T-helper 2 cell treated with Interferon-gamma antibody and Interleukin-4, amounts not matched to agents 5 μg/mL and 100 μg/mL, for 36 hours (primary cell): ENCODE measurements at regions not wholly inside any gene's neighbourhood (a gene's known extent, or its start where the extent isn't known, plus 50 kb on each side); places are given as distances from the start of the nearest gene placed in this dataset.

Experiments used
- DNase-seq: peaks from one replicate; pipeline ENCODE4 v3.0.0; 2021; ENCODE audit warnings: low spot score
- H3K27ac Mint-ChIP-seq: one replicate; pipeline ENCODE4 v1.8.0; 2021; ENCODE audit warnings: mild to moderate bottlenecking, mixed read lengths
- H3K27me3 Mint-ChIP-seq: one replicate; pipeline ENCODE4 v1.8.0; 2021; ENCODE audit warnings: low read depth, mixed read lengths
- H3K36me3 Mint-ChIP-seq: one replicate; pipeline ENCODE4 v1.8.0; 2021; ENCODE audit warnings: low read depth, mixed read lengths
- H3K4me1 Mint-ChIP-seq: one replicate; pipeline ENCODE4 v1.8.0; 2021; ENCODE audit warnings: low read depth, mixed read lengths
- H3K4me3 Mint-ChIP-seq: one replicate; pipeline ENCODE4 v1.8.0; 2022; ENCODE audit warnings: mild to moderate bottlenecking, moderate library complexity, mixed read lengths
- H3K9me3 Mint-ChIP-seq: one replicate; pipeline ENCODE4 v1.8.0; 2021; ENCODE audit warnings: mixed read lengths

GRCh38 chr3:30945291-30945690, 50.8 kb upstream of the GADL1 start:
- Mint-ChIP-seq H3K27ac (no peak overlapping the region), H3K27me3 (no peaks in the 10 kb centered on the region), H3K4me3 (no peak overlapping the region), H3K4me1 (peaks cover 2% of the 10 kb centered on the region), H3K36me3 (no peaks in the 10 kb centered on the region), H3K9me3 (peaks cover 2% of the 10 kb centered on the region)
- DNase-seq, result no peak

GRCh38 chr3:30948426-30948825, 54.0 kb upstream of the GADL1 start:
- H3K4me3 Mint-ChIP-seq, result no peak overlapping the region
- H3K27me3 Mint-ChIP-seq, result no peaks in the 10 kb centered on the region
- no peak overlapping the region for H3K27ac Mint-ChIP-seq
- H3K4me1 Mint-ChIP-seq, result no peaks in the 10 kb centered on the region
- no peak for DNase-seq
- H3K36me3 Mint-ChIP-seq, result no peaks in the 10 kb centered on the region
- H3K9me3 Mint-ChIP-seq, result no peaks in the 10 kb centered on the region

- Mint-ChIP-seq H3K27ac (no peak overlapping the region), H3K4me1 (no peaks in the 10 kb centered on the region), H3K4me3 (no peak overlapping the region), H3K9me3 (no peaks in the 10 kb centered on the region), H3K27me3 (no peaks in the 10 kb centered on the region), H3K36me3 (no peaks in the 10 kb centered on the region)
- no peak for DNase-seq
Measured at GRCh38 chr3:30951826-30952225, 57.4 kb upstream of the GADL1 start.

GRCh38 chr3:30952786-30953185, 58.3 kb upstream of the GADL1 start:
- Mint-ChIP-seq H3K27me3 (no peaks in the 10 kb centered on the region), H3K4me3 (no peak overlapping the region), H3K27ac (no peak overlapping the region)

GRCh38 chr3:30954426-30954825, 60.0 kb upstream of the GADL1 start:
- H3K9me3 Mint-ChIP-seq, result peaks cover 7% of the 10 kb centered on the region
- no peaks in the 10 kb centered on the region for H3K4me1 Mint-ChIP-seq
- no peaks in the 10 kb centered on the region for H3K27me3 Mint-ChIP-seq
- DNase-seq, result no peak
- no peaks in the 10 kb centered on the region for H3K36me3 Mint-ChIP-seq
- no peak overlapping the region for H3K4me3 Mint-ChIP-seq
- H3K27ac Mint-ChIP-seq, result no peak overlapping the region

More at GRCh38 chr3:30952786-30953185, 58.3 kb upstream of the GADL1 start:
- DNase-seq, result no peak
- H3K9me3 Mint-ChIP-seq, result no peaks in the 10 kb centered on the region
- H3K36me3 Mint-ChIP-seq, result no peaks in the 10 kb centered on the region
- no peaks in the 10 kb centered on the region for H3K4me1 Mint-ChIP-seq

- H3K9me3 Mint-ChIP-seq, result peaks cover 11% of the 10 kb centered on the region
- H3K27ac Mint-ChIP-seq, result no peak overlapping the region
- DNase-seq, result no peak
Measured at GRCh38 chr3:30962084-30962483, 67.6 kb upstream of the GADL1 start.

GRCh38 chr3:30962493-30962892, 68.0 kb upstream of the GADL1 start:
- peaks cover 11% of the 10 kb centered on the region for H3K9me3 Mint-ChIP-seq
- H3K27me3 Mint-ChIP-seq, result peaks cover 5% of the 10 kb centered on the region
- no peak for DNase-seq
- H3K4me1 Mint-ChIP-seq, result peaks cover 15% of the 10 kb centered on the region
- no peaks in the 10 kb centered on the region for H3K36me3 Mint-ChIP-seq
- no peak overlapping the region for H3K4me3 Mint-ChIP-seq
- H3K27ac Mint-ChIP-seq, result no peak overlapping the region

More at GRCh38 chr3:30962084-30962483, 67.6 kb upstream of the GADL1 start:
- Mint-ChIP-seq H3K36me3 (no peaks in the 10 kb centered on the region), H3K27me3 (peaks cover 2% of the 10 kb centered on the region), H3K4me3 (no peak overlapping the region), H3K4me1 (peaks cover 15% of the 10 kb centered on the region)

GRCh38 chr3:30963223-30963722, 68.8 kb upstream of the GADL1 start:
- Mint-ChIP-seq H3K27ac (no peak overlapping the region), H3K4me1 (peaks cover 15% of the 10 kb centered on the region), H3K27me3 (peaks cover 8% of the 10 kb centered on the region), H3K4me3 (no peak overlapping the region), H3K9me3 (peaks cover 9% of the 10 kb centered on the region), H3K36me3 (no peaks in the 10 kb centered on the region)
- no peak for DNase-seq

- Mint-ChIP-seq H3K27me3 (peaks cover 8% of the 10 kb centered on the region), H3K9me3 (peaks cover 4% of the 10 kb centered on the region), H3K36me3 (no peaks in the 10 kb centered on the region), H3K4me1 (peaks cover 15% of the 10 kb centered on the region), H3K4me3 (no peak overlapping the region), H3K27ac (no peak overlapping the region)
- peak; percentile 9 for DNase-seq
Measured at GRCh38 chr3:30964612-30965011, 70.2 kb upstream of the GADL1 start.

- Mint-ChIP-seq H3K4me1 (peaks cover 15% of the 10 kb centered on the region), H3K9me3 (no peaks in the 10 kb centered on the region), H3K36me3 (no peaks in the 10 kb centered on the region), H3K27ac (no peak overlapping the region), H3K4me3 (no peak overlapping the region), H3K27me3 (peaks cover 11% of the 10 kb centered on the region)
- no peak for DNase-seq
Measured at GRCh38 chr3:30966896-30967295, 72.4 kb upstream of the GADL1 start.

GRCh38 chr3:30970183-30970582, 75.7 kb upstream of the GADL1 start:
- DNase-seq, result no peak
- Mint-ChIP-seq H3K4me3 (no peak overlapping the region), H3K27me3 (peaks cover 11% of the 10 kb centered on the region), H3K9me3 (no peaks in the 10 kb centered on the region), H3K36me3 (no peaks in the 10 kb centered on the region), H3K4me1 (peaks cover 1% of the 10 kb centered on the region), H3K27ac (no peak overlapping the region)

- H3K9me3 Mint-ChIP-seq, result no peaks in the 10 kb centered on the region
- no peaks in the 10 kb centered on the region for H3K36me3 Mint-ChIP-seq
- H3K4me3 Mint-ChIP-seq, result no peak overlapping the region
- H3K4me1 Mint-ChIP-seq, result no peaks in the 10 kb centered on the region
- DNase-seq, result no peak
- H3K27me3 Mint-ChIP-seq, result peaks cover 6% of the 10 kb centered on the region
- H3K27ac Mint-ChIP-seq, result no peak overlapping the region
Measured at GRCh38 chr3:30972449-30972848, 78.0 kb upstream of the GADL1 start.

GRCh38 chr3:30974071-30974470, 79.6 kb upstream of the GADL1 start:
- Mint-ChIP-seq H3K27me3 (peaks cover 3% of the 10 kb centered on the region), H3K4me1 (no peaks in the 10 kb centered on the region), H3K9me3 (no peaks in the 10 kb centered on the region), H3K4me3 (no peak overlapping the region), H3K36me3 (no peaks in the 10 kb centered on the region), H3K27ac (no peak overlapping the region)
- DNase-seq, result no peak

GRCh38 chr3:30977592-30977991, 83.1 kb upstream of the GADL1 start:
- Mint-ChIP-seq H3K9me3 (no peaks in the 10 kb centered on the region), H3K27ac (no peak overlapping the region), H3K4me1 (no peaks in the 10 kb centered on the region), H3K27me3 (peaks cover 3% of the 10 kb centered on the region), H3K4me3 (no peak overlapping the region), H3K36me3 (no peaks in the 10 kb centered on the region)
- no peak for DNase-seq

- no peaks in the 10 kb centered on the region for H3K36me3 Mint-ChIP-seq
- H3K9me3 Mint-ChIP-seq, result no peaks in the 10 kb centered on the region
- no peak overlapping the region for H3K27ac Mint-ChIP-seq
- H3K4me3 Mint-ChIP-seq, result no peak overlapping the region
- H3K4me1 Mint-ChIP-seq, result peaks cover 4% of the 10 kb centered on the region
- H3K27me3 Mint-ChIP-seq, result peaks cover 5% of the 10 kb centered on the region
- DNase-seq, result no peak
Measured at GRCh38 chr3:30980993-30981392, 86.5 kb upstream of the GADL1 start.
